Suprapubic skin (tissue), 3 donors: ENCODE measurements at regions not wholly inside any gene's neighbourhood (a gene's known extent, or its start where the extent isn't known, plus 50 kb on each side); places are given as distances from the start of the nearest gene placed in this dataset.

Source experiments
- CTCF ChIP-seq, 2 donors: fragments of 200-600 bp in 1 of 2; fragments of 450-650 bp in 1 of 2; sonication (generic) in 1 of 2; IDR thresholded peaks; one replicate each; pipeline ENCODE4 v1.5.1; 2016 to 2019; ENCODE audit warnings: antibody characterized with exemption in 2 of 2, mild to moderate bottlenecking in 1 of 2, moderate library complexity in 1 of 2
- POLR2AphosphoS5 ChIP-seq, 3 donors: sonication (generic); formaldehyde crosslinking; IDR thresholded peaks; one replicate each; pipeline ENCODE4 v1.6.1; 2017; ENCODE audit warnings: antibody characterized with exemption in 3 of 3

- no peak for TF ChIP-seq CTCF (IDR thresholded peaks at IDR 0.05)
- no peak for TF ChIP-seq POLR2AphosphoS5 (IDR thresholded peaks at IDR 0.05)
Observed at GRCh38 chr4:4610672-4611071, 68.8 kb upstream of the STX18 start.
